HL-60 (cell line): ENCODE measurements at regions not wholly inside any gene's neighbourhood (a gene's known extent, or its start where the extent isn't known, plus 50 kb on each side); places are given as distances from the start of the nearest gene placed in this dataset.

ENCODE experiments used
- CTCF ChIP-seq: IDR thresholded peaks from one replicate; pipeline ENCODE4 v1.5.1; 2011; ENCODE audit warnings: low read length, control low read depth, inconsistent platforms; ENCODE audit not compliant: insufficient read depth
- POLR2AphosphoS5 ChIP-seq: IDR thresholded peaks from 2 replicates; pipeline ENCODE4 v1.6.1; 2012; ENCODE audit warnings: low read depth
- REST ChIP-seq: IDR thresholded peaks from 2 replicates; pipeline ENCODE4 v1.6.1; 2012; ENCODE audit warnings: low read depth; ENCODE audit not compliant: insufficient replicate concordance

GRCh38 chrX:26851981-26852380 lies 611.2 kb downstream of the PPP4R3C start:
- TF ChIP-seq CTCF (no peak), REST (no peak), POLR2AphosphoS5 (no peak)
